Stimulated activated naive CD4-positive, alpha-beta T cell (primary cell): ENCODE measurements at regions not wholly inside any gene's neighbourhood (a gene's known extent, or its start where the extent isn't known, plus 50 kb on each side); places are given as distances from the start of the nearest gene placed in this dataset.
"Not testable (repeated sequence)": the region's sequence is repeated elsewhere in the genome, so short reads cannot be mapped to it uniquely, and the experiment has no call there.

ENCODE experiments used
- DNase-seq, 6 experiments: peaks; one replicate each; lab custom pipeline; 2025; lab: John Stamatoyannopoulos, UW

- no peak for DNase-seq
Measured at GRCh38 chr3:110955301-110955880, 116.2 kb upstream of the NECTIN3 start.

GRCh38 chr3:110956081-110956480 is 115.5 kb upstream of the NECTIN3 start:
- DNase-seq = no peak

GRCh38 chr3:110957247-110958025 is 114.2 kb upstream of the NECTIN3 start:
- no peak for DNase-seq

GRCh38 chr3:110958313-110959147 is 113.1 kb upstream of the NECTIN3 start:
- no peak for DNase-seq

GRCh38 chr3:110965976-110966375 is 105.6 kb upstream of the NECTIN3 start:
- no peak for DNase-seq

- DNase-seq = no peak
Measured at GRCh38 chr3:110966966-110967663, 104.5 kb upstream of the NECTIN3 start.

- no peak for DNase-seq
Measured at GRCh38 chr3:110968076-110968475, 103.5 kb upstream of the NECTIN3 start.

- no peak for DNase-seq
Measured at GRCh38 chr3:110969229-110970211, 102.1 kb upstream of the NECTIN3 start.

GRCh38 chr3:110971010-110971601 is 100.5 kb upstream of the NECTIN3 start:
- DNase-seq = no peak

GRCh38 chr3:110973263-110973895 is 98.2 kb upstream of the NECTIN3 start:
- no peak for DNase-seq

GRCh38 chr3:110974902-110975301 is 96.7 kb upstream of the NECTIN3 start:
- DNase-seq = no peak

GRCh38 chr3:110984456-110985250 is 87.0 kb upstream of the NECTIN3 start:
- DNase-seq = no peak

- DNase-seq = no peak
Measured at GRCh38 chr3:110989446-110989845, 82.2 kb upstream of the NECTIN3 start.

- DNase-seq = no peak
Measured at GRCh38 chr3:110995461-110996231, 76.0 kb upstream of the NECTIN3 start.

- DNase-seq = not testable (repeated sequence)
Measured at GRCh38 chr3:110998766-110999165, 72.8 kb upstream of the NECTIN3 start.

GRCh38 chr3:111006485-111006884 is 65.1 kb upstream of the NECTIN3 start:
- not testable (repeated sequence) for DNase-seq

GRCh38 chr3:111012388-111013248 is 59.0 kb upstream of the NECTIN3 start:
- DNase-seq = no peak
